Heart left ventricle (tissue), 13 donors: ENCODE measurements at regions not wholly inside any gene's neighbourhood (a gene's known extent, or its start where the extent isn't known, plus 50 kb on each side); places are given as distances from the start of the nearest gene placed in this dataset.

Experiments used
- CTCF ChIP-seq, 12 donors: fragments of 200-600 bp; sonication (generic) in 4 of 12; IDR thresholded peaks; one replicate each; pipeline versions ENCODE4 v1.5.0 to v1.8.0; 2018 to 2022; ENCODE audit warnings: antibody characterized with exemption in 12 of 12, mild to moderate bottlenecking in 5 of 12
- POLR2A ChIP-seq, 2 donors: fragments of 450-650 bp; IDR thresholded peaks; one replicate each; pipeline ENCODE4 v1.6.1; 2017; ENCODE audit warnings: antibody characterized with exemption in 2 of 2, mild to moderate bottlenecking in 2 of 2, moderate library complexity in 2 of 2
- donor health status: ischemic (EF 13 %, LVEDD 7.1; RV severe dilation, severe dysfunction).
- donor health status: DM: no; HTN: yes; CAD: no.
- donor health status: DM: no; HTN: no; CAD: no.
- donor health status: ischemic (EF 25% LVEDD 6.9; RV normal size, moderate dysfunction).
- donor health status: ischemic (EF 25% LVEDD 5.7; RV mildly dilated, moderate dysfunction).
- donor health status: ischemic (EF 35%, LVEDD 5.7; RV mildly dilated, moderate dysfunction).
- donor health status: nonischemic (EF 11% LVEDD 7.7; RV severe dilation, severe dysfunction).
- donor health status: DM: yes; HTN: yes; CAD: no.
- donor health status: PGD.
- donor health status: ischemic (EF 29% LVEDD 5.4; RV normal size, mild dysfunction).
- donor health status: nonischemic (EF 23%, LVEDD 6.1; RV moderate dilation, normal function).

- no peak for TF ChIP-seq CTCF (IDR thresholded peaks at IDR 0.05)
- no peak for TF ChIP-seq POLR2A (IDR thresholded peaks at IDR 0.05)
Observed at GRCh38 chr4:1523033-1523432, 116.8 kb upstream of the NKX1-1 start.
